Hindlimb muscle (tissue), 1 donor: ENCODE measurements at regions not wholly inside any gene's neighbourhood (a gene's known extent, or its start where the extent isn't known, plus 50 kb on each side); places are given as distances from the start of the nearest gene placed in this dataset.
"Not testable (repeated sequence)": the region's sequence is repeated elsewhere in the genome, so short reads cannot be mapped to it uniquely, and the experiment has no call there.

Experiments
- DNase-seq: peaks from one replicate; pipeline ENCODE4 v3.0.0-alpha.2; 2013

DNA sequence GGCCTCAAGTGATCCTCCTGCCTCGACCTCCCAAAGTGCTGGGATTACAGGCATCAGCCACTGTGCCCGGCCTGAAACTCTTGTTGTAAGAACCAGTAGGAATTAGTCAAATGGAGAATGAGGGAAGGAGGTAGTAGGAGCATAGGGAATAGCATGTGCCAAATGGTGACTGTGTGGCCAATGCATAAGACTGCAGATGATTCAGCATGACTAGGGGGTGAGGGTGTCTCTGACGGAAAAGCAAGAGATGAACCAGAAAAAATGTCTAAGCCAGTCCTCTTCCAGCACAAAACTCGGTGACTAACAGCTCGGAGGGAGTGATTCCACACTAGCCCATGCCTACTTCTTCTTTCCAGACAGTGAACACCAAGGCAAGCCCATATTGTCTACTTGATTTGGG lies 58.2 kb upstream of the DUSP21 start:
- DNase-seq, result no peak

DNA sequence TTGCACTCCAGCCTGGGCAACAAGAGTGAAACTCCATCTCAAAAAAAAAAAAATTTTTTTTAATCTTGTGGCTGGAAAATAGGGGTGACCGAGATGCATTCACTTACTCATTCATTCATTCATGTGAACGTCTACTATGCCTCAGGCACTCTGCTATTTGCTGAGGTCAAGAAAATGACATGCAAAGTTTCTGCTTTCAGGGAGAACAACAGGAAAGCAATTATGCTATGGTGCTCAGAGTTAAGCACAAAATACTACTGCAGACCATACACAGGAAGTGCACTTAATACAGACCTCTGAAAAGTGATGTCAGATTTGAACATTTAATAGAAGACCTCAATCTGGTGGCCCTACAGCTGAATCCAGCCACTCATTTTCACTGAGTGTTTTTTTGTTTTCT lies 59.6 kb upstream of the DUSP21 start:
- DNase-seq, result no peak

DNA sequence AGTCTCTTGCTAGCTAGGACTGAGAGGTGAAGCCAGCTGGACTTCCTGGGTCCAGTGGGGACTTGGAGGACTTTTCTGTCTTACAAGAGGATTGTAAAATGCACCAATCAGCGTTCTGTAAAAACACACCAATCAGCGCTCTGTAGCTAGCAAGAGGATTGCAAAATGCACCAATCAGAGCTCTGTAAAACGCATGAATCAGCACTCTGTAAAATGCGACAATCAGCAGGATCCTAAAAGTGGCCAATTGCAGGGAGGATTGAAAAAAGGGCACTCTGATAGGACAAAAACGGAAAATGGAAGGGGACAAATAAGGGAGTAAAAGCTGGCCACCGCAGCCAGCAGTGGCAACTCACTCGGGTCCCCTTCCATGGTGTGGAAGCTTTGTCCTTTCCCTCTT lies 65.6 kb upstream of the DUSP21 start:
- DNase-seq, result no peak

DNA sequence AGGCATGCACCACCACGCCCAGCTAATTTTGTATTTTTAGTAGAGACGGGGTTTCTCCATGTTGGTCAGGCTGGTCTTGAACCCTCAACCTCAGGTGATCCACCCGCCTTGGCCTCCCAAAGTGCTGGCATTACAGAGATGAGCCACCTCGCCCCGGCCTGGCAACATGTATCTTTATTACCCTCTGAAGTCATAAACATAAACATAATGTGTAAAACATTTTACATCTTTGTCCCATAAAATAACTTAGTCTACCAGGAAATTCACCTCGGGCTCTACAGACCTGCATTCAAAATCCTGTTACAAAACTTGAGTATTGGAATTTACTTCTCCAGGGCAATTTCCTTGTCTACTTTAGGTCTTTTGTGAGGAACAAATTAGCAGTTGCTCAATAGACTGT lies 68.1 kb upstream of the DUSP21 start:
- no peak for DNase-seq

DNA sequence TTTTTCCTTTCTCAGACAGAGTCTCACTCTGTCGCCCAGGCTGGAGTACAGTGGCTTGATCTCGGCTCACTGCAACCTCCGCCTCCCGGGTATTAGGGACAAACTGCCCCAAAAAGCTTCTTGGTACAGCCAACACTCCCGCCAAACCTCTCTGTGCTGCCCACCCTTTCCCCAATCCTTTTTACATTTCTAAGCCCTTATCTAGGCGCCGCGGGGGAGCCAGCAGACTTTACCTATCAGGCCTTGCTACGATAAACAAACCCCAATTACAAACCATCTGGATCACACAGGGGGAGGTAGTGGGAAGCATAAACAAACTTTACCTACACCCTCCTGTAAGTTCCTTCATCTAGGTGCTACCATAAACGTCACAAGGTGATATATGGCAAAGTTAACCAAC lies 69.8 kb upstream of the DUSP21 start:
- not testable (repeated sequence) for DNase-seq

DNA sequence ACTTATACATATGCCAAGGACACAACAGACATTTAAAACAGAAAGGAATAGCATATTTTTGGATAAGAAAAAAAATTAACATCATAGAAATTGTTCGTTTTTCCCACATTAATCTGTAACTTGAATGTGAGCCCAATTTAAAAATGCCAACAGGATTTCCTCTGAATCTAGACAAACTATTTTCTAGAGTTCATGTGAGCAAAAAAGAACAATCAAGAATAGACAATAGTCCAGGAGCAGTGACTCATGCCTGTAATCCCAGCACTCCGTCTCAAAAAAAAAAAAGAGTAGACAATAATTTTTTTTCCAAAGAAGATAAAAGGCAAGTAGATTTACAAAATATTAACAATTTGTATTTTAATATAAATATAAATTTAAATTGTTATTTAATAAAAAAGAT lies 73.7 kb upstream of the DUSP21 start:
- DNase-seq, result no peak

DNA sequence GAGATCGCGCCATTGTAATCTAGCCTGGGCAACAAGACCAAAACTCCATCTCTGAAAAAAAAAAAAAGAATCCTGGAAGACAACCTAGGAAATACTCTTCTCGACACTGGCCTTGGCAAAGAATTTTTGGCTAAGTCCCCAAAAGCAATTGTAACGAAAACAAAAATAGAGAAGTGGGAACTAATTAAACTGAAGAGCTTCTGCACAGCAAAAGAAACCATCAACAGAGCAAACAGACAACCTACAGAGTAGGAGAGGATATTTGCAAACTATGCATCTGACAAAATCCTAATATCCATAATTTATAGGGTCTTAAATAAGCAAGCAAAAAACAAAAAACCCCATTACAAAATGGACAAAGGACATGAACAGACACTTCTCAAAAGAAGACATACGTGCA lies 76.5 kb upstream of the DUSP21 start:
- DNase-seq, result no peak

DNA sequence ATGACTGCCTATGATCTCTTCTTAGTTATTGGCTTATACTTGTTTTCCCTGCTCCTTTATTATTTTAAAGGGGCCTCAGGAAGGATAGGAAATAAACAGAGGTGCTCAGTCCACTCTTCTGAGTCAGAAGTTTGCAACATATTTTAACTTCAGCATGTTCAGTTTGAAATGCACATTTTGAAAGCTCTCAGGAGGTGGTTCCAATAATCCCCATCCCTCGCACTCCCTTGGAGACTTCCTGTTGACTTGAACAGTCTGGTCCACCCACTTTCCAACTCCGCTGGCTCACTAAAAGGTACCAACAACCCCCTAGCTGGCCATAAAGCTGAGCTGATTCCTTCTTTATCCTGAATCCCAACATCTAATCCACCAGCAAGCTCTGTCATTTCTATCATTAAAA lies 78.3 kb upstream of the DUSP21 start:
- DNase-seq, result no peak

DNA sequence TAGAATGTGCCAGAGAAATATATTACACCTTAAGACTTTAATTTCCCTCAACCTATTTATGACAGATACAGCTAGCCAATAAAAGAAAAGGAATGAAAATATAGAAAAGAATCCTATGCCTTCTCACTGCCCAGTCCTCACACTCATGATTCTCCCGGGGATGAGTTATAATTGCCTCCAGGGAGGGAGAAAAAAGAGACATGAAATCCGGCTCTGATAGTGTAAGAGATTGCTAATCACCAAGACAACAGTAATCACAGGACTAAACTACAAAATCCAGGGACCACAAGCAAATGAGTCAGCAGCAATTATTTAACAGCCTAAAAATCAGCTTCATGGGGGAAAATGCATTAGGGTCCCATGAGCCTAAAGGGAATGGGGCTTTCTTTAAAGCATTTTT lies 95.9 kb upstream of the DUSP21 start:
- DNase-seq, result no peak

DNA sequence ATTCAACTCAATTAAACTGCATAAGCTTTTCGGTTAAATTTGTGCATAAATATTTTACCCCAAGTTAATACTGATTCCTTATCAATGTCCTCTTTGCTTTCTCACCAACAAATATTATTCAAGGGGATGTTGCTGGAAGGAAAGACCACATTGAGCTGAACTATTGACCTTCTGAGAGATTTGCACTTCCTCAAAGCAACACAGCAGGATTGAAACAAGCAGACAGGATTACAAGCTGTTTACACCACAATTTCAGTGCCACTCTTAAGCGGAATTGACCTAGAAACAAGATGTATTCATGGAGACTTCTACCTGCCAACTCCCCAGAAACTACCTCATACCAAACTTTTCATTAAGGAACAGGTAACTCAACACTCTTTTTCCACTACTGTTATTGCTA lies 96.5 kb upstream of the DUSP21 start:
- DNase-seq, result no peak

DNA sequence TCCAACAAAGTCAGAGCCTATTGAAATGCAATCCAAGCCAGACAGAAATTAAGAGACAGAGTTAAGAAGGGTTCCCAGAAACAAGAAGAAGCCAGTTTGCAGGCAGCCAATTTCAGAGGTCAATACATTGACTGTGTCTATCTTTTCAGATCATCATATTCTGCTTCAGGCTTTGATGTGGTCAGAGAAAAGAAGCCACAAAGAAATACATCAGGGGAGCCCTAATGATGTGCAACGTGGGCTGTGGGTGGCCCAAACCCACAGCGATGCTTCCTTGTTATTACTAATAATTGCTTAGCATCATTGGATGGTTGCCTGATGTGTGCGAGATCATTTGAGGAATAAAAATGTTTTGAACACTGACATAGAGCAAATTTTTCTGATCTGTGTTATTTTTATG lies 99.0 kb upstream of the DUSP21 start:
- DNase-seq, result no peak

DNA sequence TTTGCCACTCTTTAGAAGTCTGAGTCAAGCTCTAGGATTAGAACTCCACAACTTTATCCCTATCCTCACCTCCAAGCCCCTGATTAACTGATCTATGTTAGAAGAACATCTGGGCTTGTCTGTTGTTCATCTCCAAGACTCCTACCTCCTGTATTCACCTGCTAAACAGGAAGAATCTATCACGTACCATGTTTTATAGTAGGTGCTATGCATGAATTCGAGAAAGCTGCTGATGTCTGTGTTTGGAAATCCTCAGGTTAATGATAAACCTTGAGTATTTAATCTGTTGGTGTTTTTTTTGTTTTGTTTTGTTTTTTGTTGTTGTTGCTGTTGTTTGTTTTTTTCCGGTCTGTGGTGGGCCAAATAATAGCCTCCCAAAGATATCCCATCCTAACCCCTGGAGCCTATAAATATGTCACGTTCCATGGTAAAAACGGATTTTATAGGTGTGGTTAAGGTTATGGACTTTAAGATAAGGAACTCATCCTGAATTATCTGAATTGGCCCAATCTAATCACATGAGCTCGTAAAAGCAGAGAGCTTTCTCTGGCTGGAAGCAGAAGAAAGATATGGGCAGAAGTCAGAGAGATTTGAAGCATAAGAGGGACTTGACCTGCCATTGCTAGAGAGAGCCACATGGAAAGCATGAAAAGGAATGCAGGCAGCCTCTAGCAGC lies 101.2 kb upstream of the DUSP21 start:
- no peak for DNase-seq

DNA sequence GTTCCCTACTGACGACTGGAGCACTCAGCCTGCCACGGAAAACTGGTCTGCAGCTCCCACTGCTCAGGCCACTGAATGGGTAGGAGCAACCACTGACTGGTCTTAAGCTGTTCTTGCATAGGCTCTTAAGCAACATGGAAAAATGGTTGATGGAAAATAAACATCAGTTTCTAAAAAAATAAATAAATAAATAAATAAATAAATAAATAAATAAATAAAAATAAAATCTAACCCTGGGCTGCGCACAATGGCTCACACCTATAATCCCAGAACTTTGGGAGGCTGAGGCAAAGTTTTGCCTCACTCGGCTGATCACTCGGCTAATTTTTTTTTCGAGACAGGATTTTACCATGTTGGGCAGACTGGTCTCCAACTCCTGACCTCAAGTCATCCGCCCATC lies 102.0 kb upstream of the DUSP21 start:
- DNase-seq, result not testable (repeated sequence)

DNA sequence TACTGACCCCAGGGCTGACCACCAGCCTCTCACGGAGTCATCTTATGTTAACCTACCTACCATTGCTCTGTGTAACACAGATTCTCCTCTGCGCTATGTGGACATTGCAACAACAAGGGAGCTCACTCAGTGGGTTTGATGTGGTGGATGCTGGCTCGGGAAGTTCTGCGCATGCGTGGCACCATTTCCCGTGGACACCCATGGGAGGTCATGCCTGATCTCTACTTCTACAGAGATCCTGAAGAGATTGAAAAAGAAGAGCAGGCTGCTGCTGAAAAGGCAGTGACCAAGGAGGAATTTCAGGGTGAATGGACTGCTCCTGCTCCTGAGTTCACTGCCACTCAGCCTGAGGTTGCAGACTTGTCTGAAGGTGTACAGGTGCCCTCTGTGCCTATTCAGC lies 102.4 kb upstream of the DUSP21 start:
- not testable (repeated sequence) for DNase-seq

DNA sequence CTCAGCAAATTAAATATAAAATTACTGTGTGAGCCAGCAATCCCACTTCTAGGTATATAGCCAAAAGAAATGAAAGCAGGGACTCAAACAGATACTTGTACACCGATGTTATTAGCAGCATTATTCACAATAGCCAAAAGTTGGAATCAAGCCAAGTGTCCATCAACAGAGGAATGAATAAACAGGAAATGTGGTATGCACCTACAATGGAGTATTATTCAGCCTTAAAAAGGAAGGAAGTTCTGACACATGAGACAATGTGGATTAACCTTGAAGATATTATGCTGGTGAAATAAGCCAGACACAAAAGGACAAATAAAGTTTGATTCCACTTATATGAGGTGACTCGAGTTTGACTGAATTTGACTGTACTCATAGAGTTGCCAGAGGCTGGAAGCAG lies 108.3 kb upstream of the DUSP21 start:
- DNase-seq, result no peak

DNA sequence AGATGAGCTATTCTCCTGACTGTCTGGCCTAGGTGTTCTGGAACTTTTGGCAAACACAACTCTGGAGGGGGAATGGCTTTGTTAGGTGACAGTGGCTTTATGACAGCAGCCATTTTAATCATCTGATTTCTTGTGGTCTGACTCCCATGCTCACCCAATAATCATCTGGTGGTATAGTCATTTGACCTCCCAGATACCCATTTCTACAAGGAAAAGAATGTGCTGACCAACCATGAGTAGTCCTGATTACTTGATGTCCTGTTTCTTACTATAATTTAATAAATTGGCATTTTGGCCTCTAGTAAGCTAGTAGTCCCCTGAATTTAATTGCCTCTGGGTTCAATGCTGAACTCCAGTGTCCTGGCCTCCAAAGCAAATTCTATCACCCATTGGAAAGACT lies 109.9 kb upstream of the DUSP21 start:
- no peak for DNase-seq

DNA sequence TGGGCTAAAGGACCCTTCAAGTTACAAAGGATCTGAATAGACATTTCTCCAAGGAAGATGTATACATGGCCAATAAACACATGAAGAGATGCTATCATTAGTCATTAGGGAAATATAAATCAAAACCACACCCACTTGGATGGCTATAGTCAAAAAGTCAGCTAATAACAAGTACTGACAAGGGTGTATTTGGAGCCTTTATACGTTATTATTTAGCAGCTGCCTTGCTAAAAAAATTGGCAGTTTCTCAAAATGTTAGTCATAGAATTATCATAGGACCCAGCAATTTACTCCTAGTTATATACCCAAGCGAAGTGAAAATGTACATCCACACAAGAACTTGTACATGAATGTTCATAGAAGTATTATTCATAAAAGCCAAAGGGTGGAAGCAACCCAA lies 112.7 kb upstream of the DUSP21 start:
- DNase-seq, result peak; percentile 1

DNA sequence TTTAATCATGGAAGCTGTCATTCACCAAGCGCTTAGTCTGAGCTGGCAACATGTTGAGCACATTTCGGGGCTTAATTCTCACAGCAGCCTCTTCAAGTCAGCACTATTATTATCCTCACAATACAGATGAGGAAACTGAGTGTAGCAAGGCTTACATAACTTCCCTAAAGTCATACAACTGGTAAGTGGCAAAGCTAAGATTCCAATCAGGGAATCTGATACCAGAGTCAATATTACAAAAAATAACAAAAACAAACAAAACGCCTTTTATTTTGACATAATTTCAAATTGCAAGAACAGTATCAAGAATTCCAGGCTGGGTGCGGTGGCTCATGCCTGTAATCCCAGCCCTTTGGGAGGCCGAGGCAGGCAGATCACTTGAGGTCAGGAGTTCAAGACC lies 120.4 kb upstream of the DUSP21 start:
- no peak for DNase-seq

DNA sequence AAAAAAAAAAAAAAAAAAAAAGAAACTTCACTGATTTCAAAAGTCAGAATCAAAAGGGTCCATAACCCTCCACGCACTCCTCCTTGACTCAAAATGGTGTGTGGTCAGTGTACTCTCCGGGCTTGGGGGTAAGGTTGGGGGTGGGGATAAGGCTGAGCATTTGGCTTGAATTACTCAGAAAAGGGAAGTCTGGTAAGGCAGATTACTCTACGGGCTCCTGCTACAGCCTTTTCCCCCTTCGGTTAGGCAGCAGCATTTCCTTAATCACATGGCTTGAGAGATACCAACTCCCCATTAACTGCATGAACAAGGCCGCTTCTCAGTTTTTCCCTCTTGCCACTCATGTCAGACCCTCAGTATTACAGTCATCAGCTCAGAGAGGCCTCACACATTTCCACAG lies 135.4 kb upstream of the DUSP21 start:
- no peak for DNase-seq

DNA sequence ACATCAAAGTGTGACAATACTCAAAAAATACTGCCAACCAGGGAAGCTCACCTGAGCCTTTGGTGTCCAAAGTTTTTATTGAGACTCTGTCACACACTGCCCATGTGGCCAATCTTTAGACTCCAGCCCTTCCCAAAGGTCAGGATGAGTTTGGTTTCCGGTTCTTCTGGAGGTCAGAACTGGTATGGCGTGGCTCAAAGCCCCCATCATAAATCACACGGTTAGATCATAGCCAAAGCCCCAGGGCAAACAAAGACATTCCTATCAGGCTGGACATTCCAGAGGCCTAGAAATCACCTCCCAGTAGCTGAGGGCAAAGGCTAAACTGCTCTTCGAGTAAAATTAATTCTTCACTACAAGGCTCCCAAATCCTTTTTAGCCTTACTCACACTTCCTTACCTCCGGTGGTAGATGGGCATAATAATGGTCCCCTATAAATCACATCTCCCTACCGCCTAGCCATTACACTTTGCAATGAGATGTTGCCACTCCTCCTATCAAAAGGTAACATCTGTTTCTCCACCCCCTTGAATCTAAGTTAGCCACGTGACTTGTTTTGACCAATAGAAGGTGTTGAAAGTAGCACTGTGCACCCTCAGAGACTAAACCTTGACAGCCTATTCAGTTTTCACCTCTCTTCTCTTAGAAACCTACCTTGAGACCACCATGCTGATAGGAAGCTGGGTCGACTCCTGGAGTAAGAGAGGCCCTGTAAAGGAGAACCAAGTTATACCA lies 137.8 kb upstream of the DUSP21 start:
- DNase-seq, result no peak

DNA sequence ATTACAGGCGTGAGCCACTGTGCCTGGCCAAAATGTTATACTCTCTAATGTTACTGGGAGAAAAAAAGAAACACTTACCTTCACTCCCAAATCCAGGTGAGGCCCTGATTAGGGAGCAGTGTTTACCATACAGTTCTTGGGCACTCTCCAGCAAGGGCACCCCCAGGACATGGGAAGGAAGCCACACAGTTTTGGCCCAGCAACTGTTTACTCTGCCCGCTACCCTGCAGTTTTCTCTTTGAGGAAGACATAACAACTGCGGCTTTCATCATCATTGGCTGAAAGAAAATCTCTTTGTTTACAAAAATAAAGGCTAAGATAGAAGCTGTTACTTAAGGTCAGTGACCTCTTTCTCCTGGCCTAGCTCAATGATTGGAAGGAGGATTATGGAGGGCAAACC lies 145.5 kb upstream of the DUSP21 start:
- no peak for DNase-seq

DNA sequence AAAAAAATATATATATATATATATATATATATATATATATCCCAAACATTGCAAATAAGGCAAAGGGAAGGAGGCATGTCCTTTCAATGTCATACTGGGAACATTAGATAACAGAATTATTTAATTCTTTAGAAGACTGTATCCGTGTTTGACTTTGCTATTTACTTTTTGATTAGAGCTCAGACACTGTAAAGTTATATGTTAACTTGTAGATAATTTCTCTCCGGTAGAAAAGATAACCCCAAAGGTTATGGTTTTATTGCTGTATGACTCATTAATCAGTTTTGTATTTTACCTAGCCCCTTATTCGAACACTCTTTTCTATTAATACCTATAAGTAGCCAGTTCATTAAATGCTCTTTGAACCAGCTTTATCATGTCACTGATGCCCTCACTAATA lies 150.6 kb upstream of the DUSP21 start:
- DNase-seq, result no peak

DNA sequence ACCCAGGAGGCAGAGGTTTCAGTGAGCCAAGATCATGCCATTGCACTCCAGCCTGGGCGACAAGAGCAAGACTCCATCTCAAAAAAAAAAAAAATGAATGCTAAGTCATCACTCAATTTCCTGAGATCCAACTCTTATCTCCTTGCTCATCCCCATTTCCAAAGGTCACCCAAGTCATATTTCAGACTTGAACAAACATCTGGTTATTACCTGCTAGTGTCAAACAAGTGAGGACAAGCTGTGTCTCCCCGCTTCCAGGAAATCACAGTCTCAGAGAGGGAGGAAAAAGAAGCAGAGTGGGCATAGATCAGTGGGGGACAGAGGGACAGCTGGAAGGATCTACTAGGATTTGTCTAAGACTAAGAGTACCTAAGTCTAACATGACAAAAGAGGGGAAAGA lies 147.5 kb upstream of the FUNDC1 start:
- DNase-seq, result no peak

DNA sequence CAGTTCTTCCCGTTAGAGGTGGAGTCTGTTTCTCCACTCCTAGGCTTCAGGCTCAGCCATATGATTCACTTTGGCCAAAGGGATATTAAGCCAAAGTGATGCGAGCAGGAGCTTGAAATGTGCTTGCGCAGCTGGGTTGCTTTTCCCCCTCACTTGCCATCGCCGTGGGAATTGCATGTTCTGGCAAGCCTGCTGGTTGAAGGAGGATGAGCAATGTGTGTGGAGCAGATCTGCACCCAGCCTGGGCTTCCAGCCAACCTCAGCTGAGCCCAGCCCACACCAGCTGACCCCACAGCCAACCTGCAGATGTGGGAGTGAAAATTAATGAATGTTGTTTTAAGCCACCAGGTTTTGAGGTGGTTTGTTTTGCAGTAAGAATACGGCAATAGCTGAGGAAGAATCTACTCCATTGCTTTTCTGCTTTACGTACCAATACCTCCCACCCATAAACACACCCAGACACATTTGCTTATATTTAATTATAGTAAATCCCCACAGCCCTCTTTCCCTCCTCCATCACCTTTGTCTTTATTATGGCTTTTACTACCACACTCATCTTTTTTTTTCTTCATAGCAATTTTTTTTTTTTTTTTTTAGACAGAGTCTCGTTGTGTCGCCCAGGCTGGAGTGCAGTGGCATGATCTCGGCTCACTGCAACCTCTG lies 132.8 kb upstream of the FUNDC1 start:
- peak; percentile 44 for DNase-seq
